SH-SY5Y (cell line): ENCODE measurements at regions not wholly inside any gene's neighbourhood (a gene's known extent, or its start where the extent isn't known, plus 50 kb on each side); places are given as distances from the start of the nearest gene placed in this dataset.

Experiments used
- GATA2 ChIP-seq: IDR thresholded peaks from 2 replicates; pipeline ENCODE4 v1.6.1; 2011; ENCODE audit warnings: mild to moderate bottlenecking, low read depth, low read length
- GATA3 ChIP-seq: IDR thresholded peaks from 2 replicates; pipeline ENCODE4 v1.6.1; 2011; ENCODE audit warnings: low read depth, mild to moderate bottlenecking, low read length, moderate library complexity

DNA sequence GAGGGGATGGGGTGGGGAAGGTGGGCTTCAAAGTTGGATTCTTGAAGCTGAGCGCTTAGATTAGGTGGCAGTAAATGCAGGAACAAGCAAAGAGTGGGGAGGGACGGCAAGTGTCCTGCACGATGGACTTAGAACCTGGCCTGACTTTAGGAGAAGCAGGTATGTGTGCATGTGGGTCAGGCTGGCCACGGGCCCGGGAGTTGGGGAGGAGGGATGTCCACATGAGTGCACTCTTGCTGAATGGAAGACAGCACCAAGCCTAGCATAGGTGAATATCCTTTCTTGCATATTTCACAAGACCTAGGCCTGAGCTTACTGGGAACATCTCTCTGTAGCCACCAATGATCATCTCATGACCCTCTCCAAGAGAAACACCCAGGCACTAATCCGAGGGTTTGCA is 96.1 kb downstream of the DDX1 start:
- TF ChIP-seq GATA3 = no peak
- TF ChIP-seq GATA2 = no peak
